ENCODE measurements at regions not wholly inside any gene's neighbourhood (a gene's known extent, or its start where the extent isn't known, plus 50 kb on each side); places are given as distances from the start of the nearest gene placed in this dataset.

GRCh38 chr4:71198958-71199357, 139.9 kb upstream of the SLC4A4 start:
- TF ChIP-seq, protein P1, sequence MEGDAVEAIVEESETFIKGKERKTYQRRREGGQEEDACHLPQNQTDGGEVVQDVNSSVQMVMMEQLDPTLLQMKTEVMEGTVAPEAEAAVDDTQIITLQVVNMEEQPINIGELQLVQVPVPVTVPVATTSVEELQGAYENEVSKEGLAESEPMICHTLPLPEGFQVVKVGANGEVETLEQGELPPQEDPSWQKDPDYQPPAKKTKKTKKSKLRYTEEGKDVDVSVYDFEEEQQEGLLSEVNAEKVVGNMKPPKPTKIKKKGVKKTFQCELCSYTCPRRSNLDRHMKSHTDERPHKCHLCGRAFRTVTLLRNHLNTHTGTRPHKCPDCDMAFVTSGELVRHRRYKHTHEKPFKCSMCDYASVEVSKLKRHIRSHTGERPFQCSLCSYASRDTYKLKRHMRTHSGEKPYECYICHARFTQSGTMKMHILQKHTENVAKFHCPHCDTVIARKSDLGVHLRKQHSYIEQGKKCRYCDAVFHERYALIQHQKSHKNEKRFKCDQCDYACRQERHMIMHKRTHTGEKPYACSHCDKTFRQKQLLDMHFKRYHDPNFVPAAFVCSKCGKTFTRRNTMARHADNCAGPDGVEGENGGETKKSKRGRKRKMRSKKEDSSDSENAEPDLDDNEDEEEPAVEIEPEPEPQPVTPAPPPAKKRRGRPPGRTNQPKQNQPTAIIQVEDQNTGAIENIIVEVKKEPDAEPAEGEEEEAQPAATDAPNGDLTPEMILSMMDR (IDR thresholded peaks at IDR 0.05) = no peak
- no peak for TF ChIP-seq POLR2A (IDR thresholded peaks at IDR 0.05)
